HepG2 (cell line): ENCODE measurements at regions not wholly inside any gene's neighbourhood (a gene's known extent, or its start where the extent isn't known, plus 50 kb on each side); places are given as distances from the start of the nearest gene placed in this dataset.

Source experiments
- ATAC-seq: fragments of 200-7000 bp; cut with Tn5 transposase; 3 replicates; pipeline ENCODE4 v1.9.1; 2020; ENCODE audit warnings: mild to moderate bottlenecking, moderate library complexity
- BruUV-seq: library from RNA; stranded (reverse); fragments of 400-500 nt; replicated peaks from 2 replicates; lab custom pipeline; 2021; lab: Mats Ljungman, UMichigan
- CTCF ChIA-PET: fragments of 300-600 bp; formaldehyde crosslinking; extraction: SDS; loops from one replicate; lab custom pipeline; 2021; ENCODE audit warnings: low total read pairs, inconsistent platforms, low intra/inter-chr PET ratio; lab: Yijun Ruan, JAX
- POLR2A ChIA-PET: fragments of 350-600 bp; sonication (Branson Sonifier 250); formaldehyde crosslinking; loops from one replicate; lab custom pipeline; 2020; ENCODE audit warnings: antibody characterized with exemption, inconsistent platforms; lab: Yijun Ruan, JAX
- DNase-seq: peaks from one replicate; pipeline ENCODE4 v3.0.0-alpha.2; 2015; ENCODE audit warnings: low spot score
- FAIRE-seq: peaks from 3 replicates; lab custom pipeline; 2011; peaks lifted over from hg19 to GRCh38; lab: Jason Lieb, UNC
- H2AFZ ChIP-seq: one replicate; pipeline ENCODE4 v1.6.1; 2011; ENCODE audit warnings: low read length, inconsistent platforms
- H3K27ac ChIP-seq: fragments of 300-600 bp; 3 replicates; pipeline ENCODE4 v1.8.0; 2011; ENCODE audit warnings: mixed run types, mild to moderate bottlenecking, mixed read lengths, low read length, inconsistent platforms; ENCODE audit not compliant: insufficient read depth; ENCODE audit errors: extremely low read length
- H3K27me3 ChIP-seq, 2 experiments: fragments of 200-600 bp in 1 of 2; 2 replicates in 1 of 2; 3 replicates in 1 of 2; pipeline versions ENCODE4 v1.6.0 to v1.8.0; 2011; ENCODE audit warnings: low read length in 2 of 2, mild to moderate bottlenecking in 2 of 2, moderate library complexity in 2 of 2, inconsistent platforms in 1 of 2; ENCODE audit not compliant: insufficient read depth in 2 of 2, control insufficient read depth in 1 of 2
- H3K36me3 ChIP-seq, 2 experiments: fragments of 200-600 bp in 1 of 2; replicated peaks in 1 of 2; 2 replicates in 1 of 2; 3 replicates in 1 of 2; pipeline versions ENCODE4 v1.5.1 to v1.8.0; 2011; ENCODE audit warnings: low read length in 2 of 2, inconsistent platforms in 1 of 2; ENCODE audit not compliant: insufficient read depth in 2 of 2, control insufficient read depth in 1 of 2
- H3K4me1 ChIP-seq: 2 replicates; pipeline ENCODE4 v1.5.1; 2012; ENCODE audit warnings: low read length, inconsistent platforms; ENCODE audit not compliant: insufficient read depth
- H3K4me2 ChIP-seq: 2 replicates; pipeline ENCODE4 v1.6.0; 2011; ENCODE audit warnings: low read depth, low read length, inconsistent platforms
- H3K4me3 ChIP-seq, 3 experiments: fragments of 200-600 bp in 1 of 3; sonication (generic), shearing (Covaris generic) in 1 of 3; replicated peaks in 1 of 3; 2 replicates each; pipeline ENCODE4 v1.5.1; 2011 to 2016; ENCODE audit warnings: low read length in 3 of 3, inconsistent platforms in 2 of 3, low read depth in 2 of 3, mild to moderate bottlenecking in 2 of 3, control low read depth in 1 of 3, mixed read lengths in 1 of 3; ENCODE audit not compliant: insufficient read depth in 1 of 3
- H3K79me2 ChIP-seq: one replicate; pipeline ENCODE4 v1.6.1; 2011; ENCODE audit warnings: low read length, inconsistent platforms; ENCODE audit not compliant: insufficient read depth
- H3K9ac ChIP-seq: 2 replicates; pipeline ENCODE4 v1.6.0; 2011; ENCODE audit warnings: mild to moderate bottlenecking, low read depth, low read length, inconsistent platforms; ENCODE audit not compliant: insufficient read depth
- H3K9me3 ChIP-seq: 2 replicates; pipeline ENCODE4 v1.5.1; 2012; ENCODE audit warnings: mild to moderate bottlenecking, low read length
- H4K20me1 ChIP-seq: 2 replicates; pipeline ENCODE4 v1.6.0; 2011; ENCODE audit warnings: inconsistent platforms, mild to moderate bottlenecking, low read length, moderate library complexity; ENCODE audit not compliant: insufficient read depth
- DZIP1 ChIP-seq: sonication (generic); formaldehyde crosslinking; IDR thresholded peaks from 2 replicates; pipeline ENCODE4 v1.5.0; 2020; ENCODE audit warnings: mild to moderate bottlenecking, missing genetic modification reagents
- HNF4G ChIP-seq, 2 experiments: sonication (generic) in 1 of 2; formaldehyde crosslinking in 1 of 2; IDR thresholded peaks; 2 replicates each; pipeline versions ENCODE4 v1.4.0 to v1.6.1; 2011 to 2020; ENCODE audit warnings: borderline replicate concordance in 2 of 2, low read depth in 2 of 2, mild to moderate bottlenecking in 2 of 2, low read length in 1 of 2, missing genetic modification reagents in 1 of 2, moderate library complexity in 1 of 2
- NR2F1 ChIP-seq, 2 experiments: fragments of 450-650 bp in 1 of 2; formaldehyde crosslinking in 1 of 2; IDR thresholded peaks; 2 replicates each; pipeline versions ENCODE4 v1.5.0 to v1.6.1; 2016 to 2020; ENCODE audit warnings: mild to moderate bottlenecking in 1 of 2, missing compliant biosample characterization in 1 of 2, missing genetic modification reagents in 1 of 2, moderate library complexity in 1 of 2
- SNAPC4 ChIP-seq: sonication (generic); formaldehyde crosslinking; IDR thresholded peaks from 2 replicates; pipeline ENCODE4 v1.4.0; 2020; ENCODE audit warnings: mild to moderate bottlenecking, missing genetic modification reagents
- SSRP1 ChIP-seq: IDR thresholded peaks from 2 replicates; pipeline ENCODE4 v1.6.1; 2016; ENCODE audit warnings: control low read depth
- XBP1 ChIP-seq: sonication (generic); formaldehyde crosslinking; IDR thresholded peaks from 2 replicates; pipeline ENCODE4 v1.5.0; 2020; ENCODE audit warnings: missing genetic modification reagents
- ZHX1 ChIP-seq: sonication (generic); formaldehyde crosslinking; IDR thresholded peaks from 2 replicates; pipeline ENCODE4 v1.8.1; 2022; ENCODE audit warnings: low read depth, mild to moderate bottlenecking, missing genetic modification reagents
- ZNF879 ChIP-seq: sonication (generic); formaldehyde crosslinking; IDR thresholded peaks from 2 replicates; pipeline ENCODE4 v1.8.1; 2023; ENCODE audit warnings: missing genetic modification reagents
- WGBS: methylation state at CpG from one replicate; pipeline ENCODE4 v1.1.6; 2017; ENCODE audit warnings: low lambda C conversion rate; 5-methylcytosine and 5-hydroxymethylcytosine counted together
- in situ Hi-C: cut with HindIII; loops from 2 replicates; pipeline ENCODE4 v1.10.0; 2017; ENCODE audit warnings: low pct_unique_long_range_greater_than_20kb; ENCODE audit not compliant: extremely low pct_ligation_motif_present
- intact Hi-C: fragments of 100-400 bp; cut with micrococcal nuclease; formaldehyde crosslinking; loops from one replicate; pipeline ENCODE4 v1.10.0; 2022; ENCODE audit not compliant: unreplicated experiment

GRCh38 chr20:60579941-60580515 lies 621.8 kb downstream of the CDH26 start:
- no peak for ATAC-seq
- no peaks in the 10 kb centered on the region for H4K20me1 ChIP-seq
- BruUV-seq: no TSS peak
- FAIRE-seq: no peak
- H3K9me3 ChIP-seq: peaks cover 93% of the 10 kb centered on the region
- no peaks in the 10 kb centered on the region for H3K36me3 ChIP-seq
- intact Hi-C loops: no loop called here
- WGBS: 15% methylated on average over 4 of the region's 4 CpGs
- no peak overlapping the region for H3K4me2 ChIP-seq
- ChIA-PET CTCF (no interaction called here), POLR2A (no interaction called here)
- no peak for DNase-seq
- H3K9ac ChIP-seq: no peak overlapping the region
- H3K27me3 ChIP-seq: no peaks in the 10 kb centered on the region
- no peak overlapping the region for H2AFZ ChIP-seq
- no peaks in the 10 kb centered on the region for H3K4me1 ChIP-seq
- no peaks in the 10 kb centered on the region for H3K79me2 ChIP-seq
- no peak overlapping the region for H3K4me3 ChIP-seq
- in situ Hi-C loops: no loop called here
- H3K27ac ChIP-seq: no peak overlapping the region
- TF ChIP-seq NR2F1 (CRISPR knock-in tag; IDR thresholded peaks at IDR 0.05) (no peak), SNAPC4 (no peak), ZNF879 (no peak), DZIP1 (CRISPR knock-in tag) (no peak), ZHX1 (CRISPR knock-in tag) (no peak), HNF4G (IDR thresholded peaks at IDR 0.05; ENCODE audit: borderline replicate concordance, low read depth, low read length) (no peak), HNF4G (CRISPR knock-in tag; IDR thresholded peaks at IDR 0.05; ENCODE audit: borderline replicate concordance, low read depth) (no peak), SSRP1 (CRISPR knock-in tag) (no peak), XBP1 (no peak)
